Left lobe of liver (tissue), 2 donors: ENCODE measurements at regions not wholly inside any gene's neighbourhood (a gene's known extent, or its start where the extent isn't known, plus 50 kb on each side); places are given as distances from the start of the nearest gene placed in this dataset.
"Not testable (repeated sequence)": the region's sequence is repeated elsewhere in the genome, so short reads cannot be mapped to it uniquely, and the experiment has no call there.

Experiments
- ATAC-seq: fragments of 200-7000 bp; cut with Tn5 transposase; one replicate; pipeline ENCODE4 v1.9.1; 2020; ENCODE audit warnings: mild to moderate bottlenecking, moderate library complexity
- DNase-seq: peaks from one replicate; pipeline ENCODE4 v3.0.0-alpha.2; 2020; ENCODE audit warnings: low spot score
- donor health status: DM: no; HTN: no; CAD: no; lungs with moderate emphysema.
- donor health status: DM: no; HTN: yes; CAD: no.

DNA sequence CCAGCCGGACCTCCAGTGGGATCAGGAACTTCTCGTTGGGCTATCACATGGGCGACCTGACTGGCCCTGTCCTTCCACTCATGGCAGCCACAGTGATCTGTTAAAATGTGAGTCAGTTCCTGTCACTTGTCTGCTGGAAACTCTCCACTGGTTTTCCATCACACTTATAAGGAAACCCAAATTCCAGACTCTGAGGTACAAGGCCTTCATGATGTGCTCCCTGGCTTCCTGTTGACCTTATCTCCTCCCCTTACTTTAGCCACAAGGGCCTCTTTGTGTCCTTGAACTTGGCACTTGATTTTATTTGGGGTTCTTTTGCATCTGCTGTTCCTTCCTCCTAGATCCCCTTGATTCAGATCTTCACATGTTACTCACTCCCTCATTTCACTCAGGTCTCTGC lies 96.8 kb downstream of the TENT5C start:
- DNase-seq (no peak), ATAC-seq (no peak)

DNA sequence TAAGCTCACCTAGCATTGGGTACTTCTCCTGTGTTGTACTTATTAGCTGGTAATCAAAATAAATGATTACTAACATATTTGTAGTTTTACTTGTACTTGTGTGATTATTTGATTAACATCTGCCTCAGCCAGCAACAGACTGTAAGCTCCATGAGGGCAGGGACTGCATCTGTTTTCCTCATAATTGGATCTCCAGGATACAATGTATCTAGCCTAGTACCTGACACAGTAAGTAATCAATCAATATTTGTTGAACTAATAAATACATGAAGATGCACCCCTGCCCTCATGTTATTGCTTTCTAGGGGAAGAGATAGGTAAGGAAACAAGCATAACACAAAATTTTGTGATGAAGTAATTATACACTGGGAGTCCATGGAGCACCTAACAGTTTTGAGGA lies 101.5 kb downstream of the TENT5C start:
- DNase-seq (no peak), ATAC-seq (no peak)

DNA sequence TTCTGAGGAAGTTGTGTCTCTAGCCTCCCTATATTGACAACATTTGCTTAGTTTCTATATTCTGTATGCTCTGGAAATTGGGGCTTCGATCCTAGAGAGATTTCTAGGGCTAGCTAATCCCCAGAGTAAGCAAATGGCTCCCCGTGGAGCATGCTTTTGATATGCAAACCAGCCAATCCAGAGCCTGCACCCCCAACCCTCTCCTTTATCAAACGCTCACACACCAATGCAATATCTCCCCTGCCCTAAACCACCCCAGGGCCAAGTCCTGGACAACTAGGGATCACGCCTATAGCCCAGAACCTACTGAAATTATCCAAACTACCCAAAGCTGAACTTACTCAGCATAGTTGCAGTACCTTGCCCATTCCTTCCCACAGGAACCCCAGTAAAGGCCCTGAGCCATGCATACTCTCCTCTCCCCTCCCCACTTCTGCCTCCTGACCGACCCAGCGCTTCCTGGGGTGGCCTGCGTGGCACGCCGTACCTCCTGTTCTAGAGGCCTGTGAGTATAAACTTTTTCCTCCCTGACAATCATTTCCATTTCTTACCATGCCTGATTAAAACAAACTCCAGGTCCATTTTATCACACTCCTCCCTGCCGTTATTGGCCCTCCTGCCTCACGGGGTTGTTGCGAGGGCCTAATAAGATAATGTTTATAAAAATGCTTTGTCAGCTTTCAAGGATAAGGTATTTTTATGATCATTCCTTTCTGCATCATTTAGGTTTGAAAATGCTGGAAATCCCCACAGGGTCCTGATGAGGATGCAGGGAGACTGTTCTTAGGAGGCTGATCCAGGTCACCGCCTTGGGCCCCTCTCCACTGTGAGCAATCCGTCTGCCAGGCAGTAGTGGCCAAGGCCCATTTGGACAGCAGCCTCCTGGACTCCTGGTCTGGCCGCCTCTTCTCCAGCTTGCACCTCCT lies 102.7 kb downstream of the TENT5C start:
- no peak for DNase-seq
- ATAC-seq = no peak

GRCh38 chr1:117709249-117709691 lies 103.4 kb downstream of the TENT5C start:
- no peak for DNase-seq
- ATAC-seq = no peak

GRCh38 chr1:117710710-117711109 lies 104.9 kb downstream of the TENT5C start:
- DNase-seq (no peak), ATAC-seq (no peak)

DNA sequence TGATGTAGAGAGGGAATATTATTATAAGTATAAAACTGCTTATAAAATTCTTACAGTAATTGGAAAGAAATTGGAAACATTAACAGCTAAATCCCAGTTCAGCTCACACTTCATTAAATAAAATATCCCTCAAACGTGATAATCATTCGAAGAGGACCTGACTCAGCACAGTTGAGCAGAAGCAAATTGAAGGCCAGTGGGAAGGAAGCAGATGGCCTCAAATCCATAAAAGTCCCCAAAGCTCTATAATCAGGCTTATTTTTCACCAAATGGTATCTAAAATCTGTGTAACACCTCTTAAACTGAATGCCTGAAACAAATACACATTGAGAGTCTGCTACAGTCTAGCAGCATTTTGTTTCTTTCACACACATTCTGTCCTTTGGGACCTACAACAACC lies 106.8 kb downstream of the TENT5C start:
- DNase-seq (no peak), ATAC-seq (no peak)

DNA sequence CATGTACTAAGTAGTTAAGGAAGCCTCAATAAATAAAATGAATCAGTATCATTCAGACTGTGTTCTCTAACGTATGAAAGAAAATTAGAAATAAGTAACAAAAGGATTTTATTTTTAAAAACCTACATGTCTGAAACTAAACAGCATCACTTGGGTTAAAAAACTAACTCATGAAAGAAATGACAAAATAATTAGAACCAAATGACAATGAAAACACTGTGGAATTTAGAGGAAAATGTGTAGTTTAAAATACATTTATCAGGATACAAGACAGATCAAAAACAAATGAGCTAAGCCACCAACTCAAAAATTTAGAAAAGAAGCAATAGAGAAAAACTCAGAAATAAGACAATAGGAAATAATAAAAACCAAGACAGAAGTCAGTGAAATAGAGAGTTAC lies 108.7 kb downstream of the TENT5C start:
- ATAC-seq (no peak), DNase-seq (no peak)

DNA sequence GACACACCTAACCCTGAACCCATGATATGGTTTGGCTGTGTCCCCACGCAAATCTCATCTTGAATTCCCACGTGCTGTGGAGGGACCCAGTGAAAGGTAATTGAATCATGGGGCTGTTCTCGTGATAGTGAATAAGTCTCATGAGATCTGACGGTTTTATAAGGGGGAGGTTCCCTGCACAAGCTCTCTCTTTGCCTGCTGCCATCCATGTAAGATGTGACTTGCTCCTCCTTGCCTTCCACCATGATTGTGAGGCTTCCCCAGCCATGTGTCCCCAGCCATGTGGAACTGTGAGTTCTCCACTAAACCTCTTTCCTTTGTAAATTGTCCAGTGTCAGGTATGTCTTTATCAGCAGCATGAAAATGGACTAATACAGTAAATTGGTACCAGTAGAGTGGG lies 110.2 kb downstream of the TENT5C start:
- DNase-seq, ATAC-seq: not testable (repeated sequence)

GRCh38 chr1:117717980-117718379 lies 112.1 kb downstream of the TENT5C start:
- ATAC-seq, DNase-seq: not testable (repeated sequence)

DNA sequence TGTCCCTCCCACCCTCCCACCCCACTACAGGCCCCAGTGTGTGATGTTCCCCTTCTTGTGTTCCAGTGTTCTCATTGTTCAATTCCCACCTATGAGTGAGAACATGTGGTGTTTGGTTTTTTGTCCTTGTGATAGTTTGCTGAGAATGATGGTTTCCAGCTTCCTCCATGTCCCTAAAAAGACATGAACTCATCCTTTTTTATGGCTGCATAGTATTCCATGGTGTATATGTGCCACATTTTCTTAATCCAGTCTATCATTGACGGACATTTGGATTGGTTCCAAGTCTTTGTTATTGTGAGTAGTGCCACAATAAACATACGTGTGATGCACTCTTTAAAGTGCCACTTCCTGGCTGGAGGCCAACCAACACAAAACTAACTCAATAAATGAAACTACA lies 112.7 kb downstream of the TENT5C start:
- DNase-seq, ATAC-seq: not testable (repeated sequence)

DNA sequence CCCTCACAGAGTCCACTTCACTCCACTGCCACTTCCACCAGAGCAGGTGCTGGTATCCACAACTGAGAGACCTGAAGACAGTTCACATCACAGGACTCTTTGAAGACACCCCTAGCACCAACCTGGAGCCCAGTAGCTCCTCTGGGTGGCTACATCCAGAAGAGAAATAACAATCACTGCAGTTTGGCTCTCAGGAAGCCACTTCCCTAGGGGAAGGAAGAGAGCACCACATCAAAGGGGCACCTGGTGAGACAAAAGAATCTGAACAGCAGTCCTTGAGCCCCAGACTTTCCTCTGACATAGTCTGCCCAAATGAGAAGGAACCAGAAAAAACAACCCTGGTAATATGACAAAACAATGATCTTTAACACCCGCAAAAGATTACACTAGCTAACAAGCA lies 113.2 kb downstream of the TENT5C start:
- ATAC-seq = no peak
- DNase-seq = no peak

DNA sequence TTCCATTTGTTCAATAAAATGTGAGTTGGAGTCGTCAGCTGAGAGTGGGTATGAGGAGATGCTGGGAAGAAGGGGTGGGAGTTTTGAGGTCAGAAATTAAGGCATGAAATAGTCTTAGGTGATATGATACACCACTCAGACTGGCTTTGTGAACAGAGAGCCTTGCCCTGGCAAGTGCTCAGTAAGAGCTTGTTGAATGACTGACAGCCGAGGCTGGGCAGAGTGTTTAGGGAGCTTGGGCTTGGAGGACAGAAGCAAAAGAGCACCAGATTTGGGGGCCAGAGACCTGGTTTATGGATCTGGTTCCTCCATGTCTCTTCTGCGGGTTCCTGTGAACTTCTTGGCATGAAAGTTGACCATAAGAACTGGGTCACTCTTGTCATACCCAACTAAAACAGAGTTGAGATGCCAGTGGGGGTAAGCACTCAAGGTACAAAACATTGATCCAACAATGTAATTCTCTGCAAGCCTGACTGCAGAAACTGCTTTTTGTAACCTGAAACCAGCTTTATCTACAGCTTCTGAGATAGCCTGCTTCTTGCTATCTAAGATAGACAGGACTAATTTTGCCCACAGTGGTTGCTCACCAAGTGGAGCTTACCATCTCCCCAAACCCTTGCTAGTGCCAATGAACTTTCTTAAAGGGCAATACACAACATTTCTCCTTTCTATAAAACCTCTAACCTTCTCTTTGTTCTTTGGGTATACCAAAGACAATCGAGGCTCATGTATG lies 126.4 kb downstream of the TENT5C start:
- DNase-seq = no peak
- no peak for ATAC-seq

DNA sequence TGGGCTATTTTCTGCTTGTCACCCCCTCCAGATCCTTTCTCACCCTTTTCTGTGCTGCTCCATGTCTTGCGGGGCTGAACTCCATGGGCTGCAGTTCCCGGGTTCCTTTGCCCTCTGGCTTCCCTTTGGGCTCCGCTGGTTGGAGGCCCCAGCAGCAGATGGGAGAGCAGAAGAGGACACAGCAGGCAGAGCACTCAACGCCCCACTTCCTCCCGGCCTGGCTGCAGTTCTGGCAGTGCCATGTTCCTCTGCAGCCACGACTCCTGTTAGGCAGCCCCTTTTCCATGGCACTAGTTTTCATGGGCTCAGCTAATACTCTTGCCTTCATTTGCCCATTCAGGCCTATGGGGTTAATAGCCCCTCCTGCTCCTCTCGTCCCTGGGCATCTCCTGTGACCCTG lies 127.1 kb downstream of the TENT5C start:
- DNase-seq = no peak
- ATAC-seq = no peak

DNA sequence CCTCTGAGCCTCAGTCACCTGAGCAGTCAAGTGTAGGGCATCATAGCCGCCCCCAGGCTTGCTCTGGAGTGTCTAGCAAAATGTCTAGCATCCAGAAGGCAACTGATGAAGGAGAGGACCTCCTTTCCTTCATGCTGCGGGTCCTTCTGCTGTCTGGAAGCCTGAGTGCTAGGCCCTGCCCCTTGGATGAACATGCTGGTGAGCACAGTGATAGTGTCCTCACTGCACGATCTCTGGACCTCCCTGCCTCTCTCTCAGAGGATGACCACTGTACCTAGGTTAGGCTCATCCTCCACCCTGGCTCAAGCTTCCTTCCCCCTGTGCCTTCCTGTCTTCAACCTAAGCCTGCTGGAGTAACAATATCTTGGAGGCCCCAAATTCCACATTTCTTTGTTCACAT lies 128.6 kb downstream of the TENT5C start:
- ATAC-seq = no peak

DNA sequence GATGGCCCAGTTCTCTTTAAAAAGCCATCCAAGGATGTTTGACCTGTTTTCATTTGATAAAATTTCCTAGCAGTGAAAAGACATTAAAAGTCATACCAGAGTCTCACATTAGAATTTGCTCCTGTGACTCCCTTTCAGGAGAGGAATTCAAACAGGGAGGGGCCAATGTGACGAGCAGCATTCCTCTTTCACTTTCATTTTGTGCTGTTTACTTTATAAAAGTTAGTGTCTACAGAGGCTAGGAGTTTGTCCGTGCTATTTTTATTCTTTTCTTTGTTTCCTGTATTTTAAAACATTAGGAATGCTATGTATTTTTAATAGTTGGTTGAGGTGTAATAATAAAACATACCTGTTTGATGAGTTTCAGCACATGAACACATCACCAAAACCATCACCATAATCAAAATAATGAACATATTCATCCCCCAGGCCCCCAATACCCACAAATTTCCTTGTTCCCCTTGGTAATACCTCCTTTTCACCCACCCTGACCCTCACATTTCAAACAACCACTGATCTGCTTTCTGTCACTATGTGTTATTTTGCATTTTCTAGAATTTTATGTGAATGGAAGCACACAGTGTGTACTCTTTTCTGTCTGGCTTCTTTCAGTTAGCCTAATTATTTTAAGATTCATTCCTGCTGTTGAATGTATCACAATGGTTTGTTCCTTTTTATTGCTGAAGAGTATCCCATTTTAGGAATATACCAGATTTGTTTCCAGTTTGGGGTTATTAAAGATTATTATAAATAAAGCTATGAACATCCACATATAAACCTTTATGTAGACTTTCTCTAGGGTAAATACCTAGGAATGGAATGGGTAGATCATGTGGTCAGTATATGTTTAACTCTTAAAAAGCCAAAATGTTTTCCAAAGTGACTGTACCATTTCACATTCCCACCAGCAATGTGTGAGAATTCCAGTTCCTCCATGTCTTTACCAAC lies 129.5 kb downstream of the TENT5C start:
- peak; percentile 97 for ATAC-seq
- no peak for DNase-seq

More for the DNA sequence above, 128.6 kb downstream of the TENT5C start:
- DNase-seq = no peak

- ATAC-seq (no peak), DNase-seq (no peak)
Observed at GRCh38 chr1:117739504-117739903, 133.7 kb downstream of the TENT5C start.

GRCh38 chr1:117740496-117740895 lies 134.6 kb downstream of the TENT5C start:
- ATAC-seq = no peak
- DNase-seq = no peak

DNA sequence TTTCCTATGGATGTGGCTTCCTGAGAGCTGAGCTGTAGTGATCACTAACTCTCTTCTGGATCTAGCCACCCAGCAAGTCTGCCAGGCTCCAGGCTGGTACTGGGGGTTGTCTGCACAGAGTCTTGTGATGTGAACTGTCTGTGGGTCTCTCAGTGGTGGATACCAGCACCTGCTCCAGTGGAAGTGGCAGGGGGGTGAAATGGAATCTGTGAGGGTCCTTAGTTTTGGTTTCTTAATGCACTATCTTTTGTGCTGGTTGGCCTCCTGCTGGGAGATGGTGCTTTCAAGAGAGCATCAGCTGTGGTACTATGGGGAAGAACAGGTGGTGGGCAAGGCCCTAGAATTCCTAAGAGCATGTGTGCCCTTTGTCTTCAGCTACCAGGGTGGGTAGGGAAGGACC lies 140.7 kb downstream of the TENT5C start:
- not testable (repeated sequence) for ATAC-seq, DNase-seq

DNA sequence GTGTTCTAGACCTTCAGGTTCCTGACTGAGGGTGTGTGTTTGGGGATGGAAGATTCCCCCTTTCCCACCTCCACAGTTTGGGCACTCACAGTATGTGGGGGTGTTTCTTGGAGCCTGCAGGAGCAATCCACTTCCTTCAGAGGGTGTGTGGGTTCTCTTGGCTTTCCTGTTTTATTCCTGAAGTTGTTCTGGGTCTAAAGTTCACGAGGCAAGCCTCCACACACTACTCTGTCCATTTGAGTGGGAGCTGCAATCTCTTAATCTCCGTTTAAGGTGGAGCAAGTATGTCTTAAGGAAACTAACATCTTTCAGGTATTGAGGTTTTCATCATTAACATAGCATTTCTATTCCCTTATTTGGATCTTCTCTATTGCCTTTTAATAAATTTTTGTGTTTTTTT lies 141.8 kb downstream of the TENT5C start:
- ATAC-seq = no peak
- no peak for DNase-seq

GRCh38 chr1:117751321-117751720 lies 145.5 kb downstream of the TENT5C start:
- ATAC-seq (no peak), DNase-seq (no peak)

DNA sequence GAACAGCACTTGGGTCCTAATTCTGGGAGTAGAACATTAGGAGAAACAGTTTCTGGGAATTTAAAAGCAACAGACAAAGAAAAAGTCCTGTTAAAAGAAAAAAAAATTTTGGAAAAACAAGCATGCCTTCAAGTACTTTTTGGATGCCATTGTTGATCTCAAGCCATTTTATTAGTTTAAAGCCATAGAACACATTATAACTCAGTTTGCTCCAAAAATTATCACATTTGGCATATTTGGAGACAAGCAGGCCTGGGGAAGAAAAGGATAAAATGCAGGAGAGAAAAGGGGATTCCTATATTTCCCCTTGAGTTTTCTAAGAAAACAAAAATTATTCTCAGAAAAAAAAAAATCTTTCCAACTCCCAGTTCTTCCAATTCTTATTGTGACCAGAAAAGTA lies 146.8 kb downstream of the TENT5C start:
- DNase-seq = no peak
- ATAC-seq = no peak
